ENCODE measurements at regions not wholly inside any gene's neighbourhood (a gene's known extent, or its start where the extent isn't known, plus 50 kb on each side); places are given as distances from the start of the nearest gene placed in this dataset.

GRCh38 chr3:30984855-30985749, 90.6 kb upstream of the GADL1 start:
- TF ChIP-seq EZH2 (IDR thresholded peaks at IDR 0.05; ENCODE audit: insufficient read depth, poor library complexity, severe bottlenecking) (no peak), EZH2phosphoT487 (IDR thresholded peaks at IDR 0.05; ENCODE audit: insufficient read depth, low read depth) (no peak)

Measured in GM23248 (cell line).